Stimulated activated CD4-positive, alpha-beta T cell treated with anti-CD3 and anti-CD28 coated beads, Interleukin-1b, Interleukin-23, amount 100 ng/mL, for 24 hours (primary cell): ENCODE measurements at regions not wholly inside any gene's neighbourhood (a gene's known extent, or its start where the extent isn't known, plus 50 kb on each side); places are given as distances from the start of the nearest gene placed in this dataset.

Source experiments
- DNase-seq, 4 experiments: peaks; one replicate each; pipeline ENCODE4 v3.0.0-alpha.2; 2020; ENCODE audit warnings: low read depth in 4 of 4, low spot score in 1 of 4

- no peak for DNase-seq
Observed at GRCh38 chr2:7835151-7835550, 846.7 kb upstream of the ID2 start.

GRCh38 chr2:7835693-7836680 is 845.9 kb upstream of the ID2 start:
- DNase-seq, result no peak

GRCh38 chr2:7837237-7837760 is 844.6 kb upstream of the ID2 start:
- no peak for DNase-seq

- DNase-seq, result no peak
Observed at GRCh38 chr2:7838669-7839068, 843.2 kb upstream of the ID2 start.

GRCh38 chr2:7840651-7841380 is 841.0 kb upstream of the ID2 start:
- DNase-seq, result no peak

GRCh38 chr2:7841751-7842150 is 840.1 kb upstream of the ID2 start:
- DNase-seq, result no peak

GRCh38 chr2:7844414-7844965 is 837.4 kb upstream of the ID2 start:
- DNase-seq, result no peak

- no peak for DNase-seq
Observed at GRCh38 chr2:7845332-7845731, 836.5 kb upstream of the ID2 start.

GRCh38 chr2:7846607-7847006 is 835.2 kb upstream of the ID2 start:
- DNase-seq, result no peak

- no peak for DNase-seq
Observed at GRCh38 chr2:7847321-7847720, 834.5 kb upstream of the ID2 start.

- no peak for DNase-seq
Observed at GRCh38 chr2:7849027-7849426, 832.8 kb upstream of the ID2 start.

- no peak for DNase-seq
Observed at GRCh38 chr2:7849531-7849930, 832.3 kb upstream of the ID2 start.

- DNase-seq, result no peak
Observed at GRCh38 chr2:7852546-7852945, 829.3 kb upstream of the ID2 start.

GRCh38 chr2:7857904-7858303 is 824.0 kb upstream of the ID2 start:
- no peak for DNase-seq

GRCh38 chr2:7858624-7859023 is 823.2 kb upstream of the ID2 start:
- no peak for DNase-seq

GRCh38 chr2:7860693-7861092 is 821.2 kb upstream of the ID2 start:
- no peak for DNase-seq

GRCh38 chr2:7861910-7862702 is 819.8 kb upstream of the ID2 start:
- no peak for DNase-seq

- DNase-seq, result no peak
Observed at GRCh38 chr2:7866104-7866503, 815.8 kb upstream of the ID2 start.

GRCh38 chr2:7866825-7867224 is 815.0 kb upstream of the ID2 start:
- DNase-seq, result no peak

- no peak for DNase-seq
Observed at GRCh38 chr2:7867867-7868266, 814.0 kb upstream of the ID2 start.

GRCh38 chr2:7868836-7869235 is 813.0 kb upstream of the ID2 start:
- DNase-seq, result no peak
